ENCODE measurements at regions not wholly inside any gene's neighbourhood (a gene's known extent, or its start where the extent isn't known, plus 50 kb on each side); places are given as distances from the start of the nearest gene placed in this dataset.
"Not testable (repeated sequence)": the region's sequence is repeated elsewhere in the genome, so short reads cannot be mapped to it uniquely, and the experiment has no call there.

- DNase-seq (ENCODE audit: low read depth, low spot score) = no peak
Observed at GRCh38 chr7:21305455-21306235, 122.2 kb upstream of the SP4 start.

DNA sequence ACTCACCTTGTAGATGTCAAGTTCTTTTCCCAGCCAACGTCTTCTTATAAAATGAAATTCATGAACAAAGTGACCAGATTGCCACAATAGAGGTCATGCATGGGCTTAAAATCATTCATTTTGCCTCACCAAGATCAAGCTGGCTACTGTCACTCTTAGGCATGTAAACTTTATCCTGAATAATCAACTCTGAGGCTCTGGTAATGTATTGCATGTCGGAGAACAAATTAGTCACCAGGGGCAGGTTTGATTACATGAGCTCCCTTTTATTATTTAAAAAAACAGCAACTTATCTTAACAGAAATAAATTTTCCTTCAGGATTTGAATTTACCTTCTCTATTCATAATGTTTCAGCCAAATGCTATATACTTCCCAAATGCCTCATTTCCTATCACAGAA lies 112.9 kb upstream of the SP4 start:
- DNase-seq (ENCODE audit: low read depth, low spot score) = no peak

GRCh38 chr7:21317966-21318915 lies 109.6 kb upstream of the SP4 start:
- no peak for DNase-seq (ENCODE audit: low read depth, low spot score)

GRCh38 chr7:21318916-21319270 lies 109.0 kb upstream of the SP4 start:
- DNase-seq (ENCODE audit: low read depth, low spot score) = no peak

DNA sequence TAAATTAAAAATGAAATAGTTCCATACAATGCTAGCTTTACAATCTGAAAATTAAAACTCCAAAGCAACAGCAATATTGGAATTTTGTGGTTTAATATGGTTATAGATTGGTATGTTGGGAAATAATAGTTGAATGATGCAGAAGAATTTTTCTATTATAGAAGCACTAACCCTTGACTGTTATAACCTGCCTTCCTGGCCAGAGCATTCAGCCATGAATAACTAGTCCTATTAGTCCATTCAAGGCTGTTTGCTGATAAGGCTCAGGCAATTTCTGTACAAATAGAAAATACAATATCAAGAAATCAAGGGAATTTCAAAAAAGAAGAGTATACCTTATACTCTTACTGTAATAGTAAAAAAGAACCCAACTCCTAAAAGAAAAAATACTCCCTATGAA lies 101.6 kb upstream of the SP4 start:
- no peak for DNase-seq (ENCODE audit: low read depth, low spot score)

DNA sequence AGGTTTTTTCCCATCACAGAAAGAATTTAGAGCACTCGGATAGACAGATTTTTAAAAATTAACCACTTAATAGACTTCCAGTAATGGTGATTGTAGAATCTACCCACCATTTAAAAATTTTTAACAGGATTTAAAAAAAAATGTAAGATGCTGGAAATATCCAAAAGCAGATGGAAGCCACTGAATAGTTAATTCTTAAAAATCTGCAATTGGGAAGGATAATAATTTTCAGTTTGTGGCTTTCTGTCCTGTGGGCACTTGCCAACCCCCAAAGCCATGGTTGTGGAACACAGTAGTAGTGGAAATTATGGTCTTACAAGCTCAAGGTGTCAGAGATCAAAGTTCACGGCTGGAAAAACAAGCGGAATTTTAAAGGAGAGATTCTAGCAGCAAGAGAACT lies 101.0 kb upstream of the SP4 start:
- no peak for DNase-seq (ENCODE audit: low read depth, low spot score)

- DNase-seq (ENCODE audit: low read depth, low spot score) = no peak
Observed at GRCh38 chr7:21327422-21328409, 100.2 kb upstream of the SP4 start.

GRCh38 chr7:21330462-21331178 lies 97.3 kb upstream of the SP4 start:
- DNase-seq (ENCODE audit: low read depth, low spot score) = no peak

DNA sequence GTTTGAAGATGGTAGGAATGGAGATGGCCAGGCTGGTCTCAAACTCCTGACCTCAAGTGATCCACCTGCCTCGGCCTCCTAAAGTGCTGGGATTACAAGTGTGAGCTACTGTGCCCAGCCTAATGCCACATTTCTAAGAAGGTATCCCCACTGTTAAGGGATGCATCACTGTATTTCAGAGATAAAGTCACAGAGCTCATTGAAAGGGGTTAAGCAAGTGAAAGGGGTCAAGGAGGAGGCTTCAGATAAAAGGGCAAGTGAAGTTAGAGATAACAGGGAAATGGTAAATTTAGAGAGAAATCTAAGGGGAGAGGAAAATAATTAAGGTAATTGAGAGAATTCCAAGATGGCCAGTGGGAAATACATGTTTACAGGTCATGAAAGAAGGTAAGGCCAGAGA lies 93.0 kb upstream of the SP4 start:
- DNase-seq (ENCODE audit: low read depth, low spot score) = no peak

- no peak for DNase-seq (ENCODE audit: low read depth, low spot score)
Observed at GRCh38 chr7:21336743-21337142, 91.1 kb upstream of the SP4 start.

- no peak for DNase-seq (ENCODE audit: low read depth, low spot score)
Observed at GRCh38 chr7:21338728-21339164, 89.1 kb upstream of the SP4 start.

GRCh38 chr7:21344900-21345299 lies 83.0 kb upstream of the SP4 start:
- DNase-seq (ENCODE audit: low read depth, low spot score) = not testable (repeated sequence)

- DNase-seq (ENCODE audit: low read depth, low spot score) = no peak
Observed at GRCh38 chr7:21345361-21345760, 82.5 kb upstream of the SP4 start.

- DNase-seq (ENCODE audit: low read depth, low spot score) = no peak
Observed at GRCh38 chr7:21346297-21346696, 81.6 kb upstream of the SP4 start.

- DNase-seq (ENCODE audit: low read depth, low spot score) = no peak
Observed at GRCh38 chr7:21352540-21353387, 75.1 kb upstream of the SP4 start.

- DNase-seq (ENCODE audit: low read depth, low spot score) = no peak
Observed at GRCh38 chr7:21353388-21353780, 74.5 kb upstream of the SP4 start.

DNA sequence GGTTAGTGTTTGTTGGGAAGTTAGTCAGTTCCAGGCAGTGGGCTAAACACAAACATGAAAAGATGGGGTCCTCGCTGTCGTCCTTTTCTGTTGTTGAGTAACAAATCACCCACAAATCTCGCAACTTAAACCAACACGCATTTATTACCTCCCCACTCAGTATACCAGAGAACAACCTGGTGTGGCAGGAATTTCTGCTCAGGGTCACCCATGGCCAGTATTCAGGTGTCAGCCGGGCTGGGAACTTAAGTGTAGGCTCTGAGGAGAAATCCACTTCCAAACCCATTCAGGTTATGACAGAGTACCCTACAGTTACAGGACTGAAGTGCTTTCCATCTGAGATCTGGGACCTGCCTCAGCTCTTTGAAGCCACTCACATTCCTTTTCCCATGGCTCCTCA lies 73.6 kb upstream of the SP4 start:
- no peak for DNase-seq (ENCODE audit: low read depth, low spot score)

DNA sequence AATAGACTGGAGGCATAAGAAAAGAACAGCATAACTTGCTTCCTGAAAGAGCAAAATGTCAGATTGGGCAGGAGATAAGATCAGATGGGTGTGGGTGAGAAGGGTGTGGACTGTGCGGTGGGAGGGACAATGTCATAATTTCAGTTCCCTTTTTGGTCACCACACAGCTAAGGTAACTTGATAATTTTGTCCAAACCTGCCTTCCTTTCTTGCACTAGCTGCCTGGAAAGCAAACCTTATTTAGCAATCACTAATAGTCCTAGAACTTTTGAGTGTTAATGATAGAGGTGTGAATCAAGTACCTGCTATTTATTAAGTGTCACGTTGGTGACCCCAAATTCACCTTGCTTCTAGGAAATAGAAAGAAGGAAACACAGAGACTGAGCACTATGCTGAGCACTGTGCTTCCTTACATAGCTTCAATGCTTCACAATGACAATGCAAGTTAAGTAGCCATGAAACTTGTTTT lies 72.4 kb upstream of the SP4 start:
- DNase-seq (ENCODE audit: low read depth, low spot score) = no peak

- DNase-seq (ENCODE audit: low read depth, low spot score) = no peak
Observed at GRCh38 chr7:21356616-21357015, 71.3 kb upstream of the SP4 start.
